ENCODE measurements at regions not wholly inside any gene's neighbourhood (a gene's known extent, or its start where the extent isn't known, plus 50 kb on each side); places are given as distances from the start of the nearest gene placed in this dataset.

- Mint-ChIP-seq H3K4me3 (no peak overlapping the region), H3K9me3 (peaks cover 0 to 4% (median 0%) of the 10 kb centered on the region in 7 donors), H3K27ac (no peak overlapping the region), H3K36me3 (no peaks in the 10 kb centered on the region), H3K4me1 (no peaks in the 10 kb centered on the region), H3K27me3 (peaks cover 6% of the 10 kb centered on the region)
- Histone ChIP-seq H3K27me3 (ENCODE audit: control insufficient read depth, insufficient read depth, low read length) (no peaks in the 10 kb centered on the region), H3K36me3 (ENCODE audit: control insufficient read depth, insufficient read depth, low read length) (no peaks in the 10 kb centered on the region), H3K4me3 (ENCODE audit: low read depth, low read length) (no peak overlapping the region), H3K9me3 (ENCODE audit: control insufficient read depth in 2 of 2, low read length in 2 of 2) (no peaks in the 10 kb centered on the region), H3K27ac (ENCODE audit: insufficient read depth, low read length, poor library complexity, severe bottlenecking) (no peak overlapping the region), H3K4me1 (ENCODE audit: control insufficient read depth, insufficient read depth, low read length, poor library complexity, severe bottlenecking) (no peaks in the 10 kb centered on the region)
- ATAC-seq (ENCODE audit: low read depth in 2 of 2): no peak
- no peak for DNase-seq
Measured at GRCh38 chr5:163387589-163388343, 49.6 kb upstream of the CCNG1 start.

Data from CD4-positive, CD25-positive, alpha-beta regulatory T cell (primary cell).